ENCODE measurements at regions not wholly inside any gene's neighbourhood (a gene's known extent, or its start where the extent isn't known, plus 50 kb on each side); places are given as distances from the start of the nearest gene placed in this dataset.
A peak's percentile ranks its signal among the peaks of the same experiment; 100 is the strongest.
"Not testable (repeated sequence)": the region's sequence is repeated elsewhere in the genome, so short reads cannot be mapped to it uniquely, and the experiment has no call there.

GRCh38 chr4:66023061-66023460 lies 352.8 kb upstream of the EPHA5 start:
- no peak for DNase-seq (ENCODE audit: low spot score)

- DNase-seq (ENCODE audit: low spot score), result no peak
These were observed 347.4 kb upstream of the EPHA5 start for GRCh38 chr4:66017671-66018070.

GRCh38 chr4:66016240-66016639 lies 346.0 kb upstream of the EPHA5 start:
- DNase-seq (ENCODE audit: low spot score), result no peak

- DNase-seq (ENCODE audit: low spot score), result peak; percentile 13
These were observed 344.0 kb upstream of the EPHA5 start for GRCh38 chr4:66014146-66014765.

- no peak for DNase-seq (ENCODE audit: low spot score)
These were observed 330.3 kb upstream of the EPHA5 start for GRCh38 chr4:66000510-66001117.

GRCh38 chr4:65999518-65999871 lies 329.2 kb upstream of the EPHA5 start:
- DNase-seq (ENCODE audit: low spot score), result no peak

- not testable (repeated sequence) for DNase-seq (ENCODE audit: low spot score)
These were observed 328.7 kb upstream of the EPHA5 start for GRCh38 chr4:65998807-65999517.

- DNase-seq (ENCODE audit: low spot score), result no peak
These were observed 312.8 kb upstream of the EPHA5 start for GRCh38 chr4:65983061-65983460.

GRCh38 chr4:65976287-65976686 lies 306.0 kb upstream of the EPHA5 start:
- DNase-seq (ENCODE audit: low spot score), result no peak

- DNase-seq (ENCODE audit: low spot score), result no peak
These were observed 302.9 kb upstream of the EPHA5 start for GRCh38 chr4:65973186-65973585.

GRCh38 chr4:65971686-65972085 lies 301.4 kb upstream of the EPHA5 start:
- DNase-seq (ENCODE audit: low spot score), result no peak

- no peak for DNase-seq (ENCODE audit: low spot score)
These were observed 298.7 kb upstream of the EPHA5 start for GRCh38 chr4:65968831-65969558.

- DNase-seq (ENCODE audit: low spot score), result no peak
These were observed 290.5 kb upstream of the EPHA5 start for GRCh38 chr4:65960751-65961150.

- DNase-seq (ENCODE audit: low spot score), result no peak
These were observed 284.1 kb upstream of the EPHA5 start for GRCh38 chr4:65954416-65954815.

- no peak for DNase-seq (ENCODE audit: low spot score)
These were observed 280.9 kb upstream of the EPHA5 start for GRCh38 chr4:65951177-65951576.

- DNase-seq (ENCODE audit: low spot score), result no peak
These were observed 272.8 kb upstream of the EPHA5 start for GRCh38 chr4:65943076-65943475.

GRCh38 chr4:65924843-65925242 lies 254.6 kb upstream of the EPHA5 start:
- DNase-seq (ENCODE audit: low spot score), result no peak

GRCh38 chr4:65923616-65924015 lies 253.3 kb upstream of the EPHA5 start:
- no peak for DNase-seq (ENCODE audit: low spot score)

- DNase-seq (ENCODE audit: low spot score), result no peak
These were observed 250.9 kb upstream of the EPHA5 start for GRCh38 chr4:65921180-65921579.

- DNase-seq (ENCODE audit: low spot score), result no peak
These were observed 248.6 kb upstream of the EPHA5 start for GRCh38 chr4:65918872-65919271.

GRCh38 chr4:65918212-65918611 lies 247.9 kb upstream of the EPHA5 start:
- peak; percentile 39 for DNase-seq (ENCODE audit: low spot score)

- no peak for DNase-seq (ENCODE audit: low spot score)
These were observed 247.2 kb upstream of the EPHA5 start for GRCh38 chr4:65917486-65917885.

GRCh38 chr4:65911720-65912119 lies 241.4 kb upstream of the EPHA5 start:
- DNase-seq (ENCODE audit: low spot score), result no peak
